ENCODE measurements at regions not wholly inside any gene's neighbourhood (a gene's known extent, or its start where the extent isn't known, plus 50 kb on each side); places are given as distances from the start of the nearest gene placed in this dataset.

DNA sequence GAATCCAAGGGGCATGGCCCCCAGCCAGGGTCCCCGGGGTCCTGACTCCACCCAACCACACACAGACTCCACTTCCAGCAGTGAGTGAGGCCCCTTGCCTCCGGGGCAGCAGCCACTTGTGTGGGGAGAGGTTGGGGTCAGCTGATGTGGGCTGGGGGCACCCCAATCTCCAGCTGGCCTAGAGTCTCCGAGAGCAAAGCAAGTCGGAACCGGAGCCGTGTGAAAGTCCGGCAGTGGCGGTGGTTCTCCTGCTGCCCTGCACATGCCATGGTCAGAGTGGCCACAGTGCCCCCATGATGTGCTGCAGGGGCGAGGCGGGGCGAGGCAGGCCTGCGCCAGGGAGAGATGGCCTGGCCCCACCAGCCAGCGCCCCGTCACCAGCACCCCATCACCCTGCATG lies 74.6 kb downstream of the PDGFA start:
- TF ChIP-seq, protein P1, sequence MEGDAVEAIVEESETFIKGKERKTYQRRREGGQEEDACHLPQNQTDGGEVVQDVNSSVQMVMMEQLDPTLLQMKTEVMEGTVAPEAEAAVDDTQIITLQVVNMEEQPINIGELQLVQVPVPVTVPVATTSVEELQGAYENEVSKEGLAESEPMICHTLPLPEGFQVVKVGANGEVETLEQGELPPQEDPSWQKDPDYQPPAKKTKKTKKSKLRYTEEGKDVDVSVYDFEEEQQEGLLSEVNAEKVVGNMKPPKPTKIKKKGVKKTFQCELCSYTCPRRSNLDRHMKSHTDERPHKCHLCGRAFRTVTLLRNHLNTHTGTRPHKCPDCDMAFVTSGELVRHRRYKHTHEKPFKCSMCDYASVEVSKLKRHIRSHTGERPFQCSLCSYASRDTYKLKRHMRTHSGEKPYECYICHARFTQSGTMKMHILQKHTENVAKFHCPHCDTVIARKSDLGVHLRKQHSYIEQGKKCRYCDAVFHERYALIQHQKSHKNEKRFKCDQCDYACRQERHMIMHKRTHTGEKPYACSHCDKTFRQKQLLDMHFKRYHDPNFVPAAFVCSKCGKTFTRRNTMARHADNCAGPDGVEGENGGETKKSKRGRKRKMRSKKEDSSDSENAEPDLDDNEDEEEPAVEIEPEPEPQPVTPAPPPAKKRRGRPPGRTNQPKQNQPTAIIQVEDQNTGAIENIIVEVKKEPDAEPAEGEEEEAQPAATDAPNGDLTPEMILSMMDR (IDR thresholded peaks at IDR 0.05 in 2 of 3, conservative IDR thresholded peaks at IDR 0.05 in 1 of 3; ENCODE audit: borderline replicate concordance in 1 of 3, insufficient read depth in 1 of 3, low read depth in 2 of 3, low read length in 2 of 3), result no peak
- TF ChIP-seq POLR2A (IDR thresholded peaks at IDR 0.05; ENCODE audit: borderline replicate concordance, extremely low read depth, insufficient read depth, insufficient read length), result no peak
- no peak for TF ChIP-seq ELF1 (IDR thresholded peaks at IDR 0.05; ENCODE audit: borderline replicate concordance, low read depth)
- TF ChIP-seq EZH2 (IDR thresholded peaks at IDR 0.05), result no peak
- TF ChIP-seq SIN3A (IDR thresholded peaks at IDR 0.05; ENCODE audit: low read depth), result no peak
- TF ChIP-seq ZNF274 (IDR thresholded peaks at IDR 0.05; ENCODE audit: low read depth, low read length), result no peak
- no peak for TF ChIP-seq EZH2phosphoT487 (IDR thresholded peaks at IDR 0.05; ENCODE audit: borderline replicate concordance)
- TF ChIP-seq POLR2AphosphoS5 (IDR thresholded peaks at IDR 0.05; ENCODE audit: low read depth, low read length), result no peak
- no peak for TF ChIP-seq FOSL1 (IDR thresholded peaks at IDR 0.05; ENCODE audit: low read depth)
- TF ChIP-seq SP1 (IDR thresholded peaks at IDR 0.05; ENCODE audit: low read depth), result no peak
- TF ChIP-seq EGR1 (IDR thresholded peaks at IDR 0.05; ENCODE audit: low read depth), result no peak
- TF ChIP-seq, protein P2, sequence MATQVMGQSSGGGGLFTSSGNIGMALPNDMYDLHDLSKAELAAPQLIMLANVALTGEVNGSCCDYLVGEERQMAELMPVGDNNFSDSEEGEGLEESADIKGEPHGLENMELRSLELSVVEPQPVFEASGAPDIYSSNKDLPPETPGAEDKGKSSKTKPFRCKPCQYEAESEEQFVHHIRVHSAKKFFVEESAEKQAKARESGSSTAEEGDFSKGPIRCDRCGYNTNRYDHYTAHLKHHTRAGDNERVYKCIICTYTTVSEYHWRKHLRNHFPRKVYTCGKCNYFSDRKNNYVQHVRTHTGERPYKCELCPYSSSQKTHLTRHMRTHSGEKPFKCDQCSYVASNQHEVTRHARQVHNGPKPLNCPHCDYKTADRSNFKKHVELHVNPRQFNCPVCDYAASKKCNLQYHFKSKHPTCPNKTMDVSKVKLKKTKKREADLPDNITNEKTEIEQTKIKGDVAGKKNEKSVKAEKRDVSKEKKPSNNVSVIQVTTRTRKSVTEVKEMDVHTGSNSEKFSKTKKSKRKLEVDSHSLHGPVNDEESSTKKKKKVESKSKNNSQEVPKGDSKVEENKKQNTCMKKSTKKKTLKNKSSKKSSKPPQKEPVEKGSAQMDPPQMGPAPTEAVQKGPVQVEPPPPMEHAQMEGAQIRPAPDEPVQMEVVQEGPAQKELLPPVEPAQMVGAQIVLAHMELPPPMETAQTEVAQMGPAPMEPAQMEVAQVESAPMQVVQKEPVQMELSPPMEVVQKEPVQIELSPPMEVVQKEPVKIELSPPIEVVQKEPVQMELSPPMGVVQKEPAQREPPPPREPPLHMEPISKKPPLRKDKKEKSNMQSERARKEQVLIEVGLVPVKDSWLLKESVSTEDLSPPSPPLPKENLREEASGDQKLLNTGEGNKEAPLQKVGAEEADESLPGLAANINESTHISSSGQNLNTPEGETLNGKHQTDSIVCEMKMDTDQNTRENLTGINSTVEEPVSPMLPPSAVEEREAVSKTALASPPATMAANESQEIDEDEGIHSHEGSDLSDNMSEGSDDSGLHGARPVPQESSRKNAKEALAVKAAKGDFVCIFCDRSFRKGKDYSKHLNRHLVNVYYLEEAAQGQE (IDR thresholded peaks at IDR 0.05; ENCODE audit: low read depth), result no peak
- no peak for TF ChIP-seq CEBPB (IDR thresholded peaks at IDR 0.05; ENCODE audit: low read depth)
